Duodenal mucosa (tissue), 2 donors: ENCODE measurements at regions not wholly inside any gene's neighbourhood (a gene's known extent, or its start where the extent isn't known, plus 50 kb on each side); places are given as distances from the start of the nearest gene placed in this dataset.
A peak's percentile ranks its signal among the peaks of the same experiment; 100 is the strongest.

ENCODE experiments used
- H3K27ac ChIP-seq: one replicate; pipeline ENCODE4 v1.7.0; 2013; ENCODE audit warnings: low read depth, low read length
- H3K27me3 ChIP-seq, 2 donors: one replicate each; pipeline ENCODE4 v1.7.0; 2013; ENCODE audit warnings: low read length in 2 of 2, control low read depth in 1 of 2; ENCODE audit not compliant: insufficient read depth in 2 of 2, control insufficient read depth in 1 of 2
- H3K36me3 ChIP-seq, 2 donors: one replicate each; pipeline ENCODE4 v1.7.0; 2013; ENCODE audit warnings: low read length in 2 of 2, control low read depth in 1 of 2; ENCODE audit not compliant: insufficient read depth in 2 of 2, control insufficient read depth in 1 of 2
- H3K4me1 ChIP-seq, 2 donors: one replicate each; pipeline ENCODE4 v1.7.0; 2013; ENCODE audit warnings: low read length in 2 of 2, control low read depth in 1 of 2; ENCODE audit not compliant: insufficient read depth in 2 of 2, control insufficient read depth in 1 of 2
- H3K4me3 ChIP-seq, 2 donors: one replicate each; pipeline ENCODE4 v1.7.0; 2013; ENCODE audit warnings: low read length in 2 of 2, low read depth in 1 of 2
- H3K9ac ChIP-seq, 2 donors: one replicate each; pipeline ENCODE4 v1.7.0; 2013; ENCODE audit warnings: low read length in 2 of 2, low read depth in 1 of 2
- H3K9me3 ChIP-seq, 2 donors: one replicate each; pipeline ENCODE4 v1.7.0; 2013; ENCODE audit warnings: low read length in 2 of 2, control low read depth in 1 of 2; ENCODE audit not compliant: control insufficient read depth in 1 of 2

DNA sequence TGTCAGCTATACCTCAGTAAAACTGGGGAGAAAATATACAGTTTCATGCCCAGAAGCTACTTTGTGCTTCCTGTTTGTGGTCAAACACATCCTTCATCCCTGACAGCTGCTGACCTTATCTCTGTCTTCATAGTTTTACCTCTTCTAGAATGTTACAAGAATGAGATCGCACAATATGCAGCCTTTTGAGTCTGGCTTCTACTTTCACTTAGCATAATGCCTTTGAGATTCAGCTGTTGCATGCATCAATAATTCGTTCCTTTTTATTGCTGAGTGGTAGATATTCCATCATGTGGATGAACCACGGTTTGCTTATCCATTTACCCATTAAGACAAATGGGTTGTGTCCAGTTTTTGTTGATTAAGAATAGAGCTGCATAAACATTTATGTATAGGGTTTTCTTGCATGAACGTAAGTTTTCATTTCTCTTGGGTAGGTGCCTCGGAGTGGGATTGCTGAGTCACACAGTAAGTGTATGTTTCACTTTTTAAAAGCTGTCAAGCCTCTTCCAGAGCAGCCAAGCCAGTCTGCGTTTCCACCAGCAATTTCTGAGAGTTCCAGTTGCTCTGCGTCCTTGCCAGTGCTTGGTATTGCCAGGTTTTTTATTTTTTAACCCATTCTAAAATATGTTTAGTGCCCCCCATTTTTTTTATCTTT is 86.6 kb upstream of the PAX1 start:
- peaks cover 0 to 4% of the 10 kb centered on the region in 2 donors for H3K27me3 ChIP-seq
- H3K9me3 ChIP-seq, result no peaks in the 10 kb centered on the region
- H3K36me3 ChIP-seq, result no peaks in the 10 kb centered on the region
- peaks cover 0 to 4% of the 10 kb centered on the region in 2 donors for H3K4me1 ChIP-seq
- no peak overlapping the region for H3K9ac ChIP-seq
- H3K27ac ChIP-seq, result no peak overlapping the region
- no peak overlapping the region for H3K4me3 ChIP-seq

DNA sequence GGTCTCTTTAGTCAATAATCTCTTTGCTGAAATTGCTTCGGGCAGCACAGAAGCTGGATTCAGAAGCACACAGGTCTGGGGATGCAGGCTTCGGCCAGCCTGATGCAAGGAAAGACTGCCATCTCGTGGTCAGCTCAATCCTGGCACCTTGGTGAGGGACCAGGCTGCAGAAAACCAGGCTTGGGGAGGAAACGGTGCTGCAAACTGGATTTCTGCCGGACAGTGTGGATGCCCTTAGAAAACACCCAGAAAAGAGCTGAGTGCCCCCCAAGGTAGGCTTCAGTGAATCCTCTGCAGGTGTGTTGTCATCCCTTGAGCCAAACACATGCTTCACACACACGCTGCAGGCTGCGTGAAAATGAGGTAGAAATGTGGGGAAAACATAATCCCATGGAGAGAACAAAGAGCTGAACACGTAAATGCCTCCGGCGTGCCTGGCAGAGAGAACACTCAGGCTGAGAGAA is 89.8 kb upstream of the PAX1 start:
- H3K4me3 ChIP-seq, result no peak overlapping the region
- peaks cover 0 to 4% of the 10 kb centered on the region in 2 donors for H3K27me3 ChIP-seq
- peaks cover 0 to 4% of the 10 kb centered on the region in 2 donors for H3K4me1 ChIP-seq
- H3K9ac ChIP-seq, result no peak overlapping the region
- no peaks in the 10 kb centered on the region for H3K9me3 ChIP-seq
- H3K27ac ChIP-seq, result no peak overlapping the region
- H3K36me3 ChIP-seq, result no peaks in the 10 kb centered on the region

DNA sequence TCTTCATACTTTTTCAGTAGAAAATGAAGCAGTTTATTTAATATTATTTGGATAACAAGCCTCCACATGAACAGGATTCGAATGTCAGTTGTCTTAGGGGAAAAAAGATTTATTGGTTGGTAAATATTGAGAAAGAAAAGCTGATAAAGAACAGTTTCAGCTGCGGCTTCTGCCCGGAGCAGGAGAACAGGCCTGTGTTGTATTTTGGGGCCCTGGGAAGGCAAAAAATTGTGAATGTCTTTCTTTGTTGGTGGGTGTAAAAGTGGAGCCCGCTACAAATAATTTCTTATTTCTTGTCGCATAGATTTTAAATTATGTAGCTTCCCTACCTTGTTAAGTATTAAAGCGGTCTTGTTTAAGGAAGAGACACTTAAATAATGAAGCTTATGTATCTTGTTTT is 90.5 kb upstream of the PAX1 start:
- no peak overlapping the region for H3K9ac ChIP-seq

DNA sequence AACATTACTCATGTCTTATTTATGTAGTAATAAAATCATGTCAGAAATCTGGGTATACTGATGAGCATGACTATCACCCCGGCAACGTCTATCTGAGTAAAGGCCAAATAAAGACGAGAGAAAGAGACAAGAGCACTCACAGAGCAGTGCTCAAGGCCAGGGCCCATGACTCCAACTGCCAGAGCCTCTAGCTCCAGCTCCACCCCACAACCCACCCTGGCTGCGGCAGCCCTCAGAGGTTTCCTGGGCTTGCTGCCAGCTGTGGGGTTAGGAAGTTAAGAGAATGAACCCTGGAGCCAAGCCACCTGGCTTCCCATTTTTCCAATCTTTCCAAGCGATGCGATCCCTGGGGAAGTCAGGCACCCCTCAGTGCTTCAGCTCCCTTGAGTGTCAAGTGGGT is 92.0 kb upstream of the PAX1 start:
- no peaks in the 10 kb centered on the region for H3K36me3 ChIP-seq
- peaks cover 0 to 4% of the 10 kb centered on the region in 2 donors for H3K4me1 ChIP-seq
- no peak overlapping the region for H3K9ac ChIP-seq
- no peak overlapping the region for H3K4me3 ChIP-seq
- H3K9me3 ChIP-seq, result no peaks in the 10 kb centered on the region
- peaks cover 0 to 4% of the 10 kb centered on the region in 2 donors for H3K27me3 ChIP-seq
- no peak overlapping the region for H3K27ac ChIP-seq

More for the DNA sequence above, 90.5 kb upstream of the PAX1 start:
- H3K27me3 ChIP-seq, result peaks cover 0 to 4% of the 10 kb centered on the region in 2 donors
- no peaks in the 10 kb centered on the region for H3K9me3 ChIP-seq
- H3K36me3 ChIP-seq, result no peaks in the 10 kb centered on the region
- no peak overlapping the region for H3K4me3 ChIP-seq
- no peak overlapping the region for H3K27ac ChIP-seq
- peaks cover 0 to 4% of the 10 kb centered on the region in 2 donors for H3K4me1 ChIP-seq

DNA sequence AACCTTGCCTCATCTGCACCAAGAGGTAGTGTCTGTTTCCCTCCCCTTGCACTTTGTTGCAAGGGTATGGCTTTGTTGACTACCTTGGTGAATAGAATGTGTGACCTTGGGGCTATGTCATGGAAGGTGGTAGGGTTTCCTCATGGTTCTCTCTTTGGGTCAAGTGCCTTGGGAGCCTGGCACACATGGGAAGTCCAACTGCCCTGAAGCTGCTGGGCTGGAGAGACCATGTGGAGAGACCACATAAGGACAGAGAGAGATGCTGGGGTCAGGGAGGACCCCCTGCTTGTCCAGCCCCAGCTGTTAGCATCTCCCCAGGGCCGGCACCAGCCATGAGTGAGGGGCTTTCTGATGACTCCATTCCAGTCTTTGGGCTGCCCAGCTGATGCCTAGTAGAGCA is 95.5 kb upstream of the PAX1 start:
- H3K4me3 ChIP-seq, result no peak overlapping the region
- no peaks in the 10 kb centered on the region for H3K9me3 ChIP-seq

DNA sequence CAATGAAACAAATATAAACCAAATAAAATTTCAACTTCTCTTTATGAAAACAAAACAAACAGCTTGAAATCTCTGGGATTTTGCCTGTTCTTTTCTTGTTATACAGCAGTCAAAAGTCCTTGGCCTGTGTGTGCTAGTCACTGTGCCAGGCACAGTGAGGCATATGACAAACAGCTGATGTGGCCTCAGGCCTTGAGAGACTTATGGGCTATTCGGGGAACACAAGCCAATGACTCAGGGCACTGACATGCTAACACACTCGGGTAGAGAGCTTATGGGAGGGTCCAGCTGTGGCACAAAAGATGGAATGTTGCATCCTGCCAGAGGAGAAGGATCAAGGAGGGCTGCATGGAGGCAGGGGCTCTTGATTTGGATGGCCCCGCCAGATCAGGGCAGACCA is 95.4 kb upstream of the NKX2-2 start:
- Histone ChIP-seq H3K9ac (no peak overlapping the region), H3K4me3 (no peak overlapping the region), H3K27ac (no peak overlapping the region), H3K36me3 (no peaks in the 10 kb centered on the region), H3K27me3 (no peaks in the 10 kb centered on the region), H3K9me3 (no peaks in the 10 kb centered on the region), H3K4me1 (no peaks in the 10 kb centered on the region)

More for the DNA sequence above, 95.5 kb upstream of the PAX1 start:
- no peak overlapping the region for H3K27ac ChIP-seq
- H3K36me3 ChIP-seq, result no peaks in the 10 kb centered on the region
- no peaks in the 10 kb centered on the region for H3K4me1 ChIP-seq
- H3K9ac ChIP-seq, result no peak overlapping the region
- no peaks in the 10 kb centered on the region for H3K27me3 ChIP-seq

DNA sequence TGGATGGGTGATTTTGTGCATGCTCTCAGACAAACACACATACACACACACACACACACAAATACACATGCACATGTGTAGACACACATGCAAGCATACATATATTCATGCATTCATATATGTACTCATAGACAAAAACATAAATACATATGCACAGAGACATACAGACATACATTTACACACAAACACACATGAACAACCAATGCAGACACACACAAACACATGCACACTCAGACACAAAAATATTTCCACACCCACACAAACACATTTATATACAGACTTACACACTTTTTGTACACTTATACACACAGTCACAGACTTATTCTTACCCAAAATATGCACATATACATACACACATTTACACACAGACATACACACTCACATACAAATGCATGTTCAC is 94.9 kb upstream of the NKX2-2 start:
- no peak overlapping the region for H3K4me3 ChIP-seq
- no peaks in the 10 kb centered on the region for H3K4me1 ChIP-seq
- no peaks in the 10 kb centered on the region for H3K36me3 ChIP-seq
- H3K9ac ChIP-seq, result no peak overlapping the region
- H3K9me3 ChIP-seq, result no peaks in the 10 kb centered on the region
- H3K27ac ChIP-seq, result no peak overlapping the region
- H3K27me3 ChIP-seq, result no peaks in the 10 kb centered on the region

DNA sequence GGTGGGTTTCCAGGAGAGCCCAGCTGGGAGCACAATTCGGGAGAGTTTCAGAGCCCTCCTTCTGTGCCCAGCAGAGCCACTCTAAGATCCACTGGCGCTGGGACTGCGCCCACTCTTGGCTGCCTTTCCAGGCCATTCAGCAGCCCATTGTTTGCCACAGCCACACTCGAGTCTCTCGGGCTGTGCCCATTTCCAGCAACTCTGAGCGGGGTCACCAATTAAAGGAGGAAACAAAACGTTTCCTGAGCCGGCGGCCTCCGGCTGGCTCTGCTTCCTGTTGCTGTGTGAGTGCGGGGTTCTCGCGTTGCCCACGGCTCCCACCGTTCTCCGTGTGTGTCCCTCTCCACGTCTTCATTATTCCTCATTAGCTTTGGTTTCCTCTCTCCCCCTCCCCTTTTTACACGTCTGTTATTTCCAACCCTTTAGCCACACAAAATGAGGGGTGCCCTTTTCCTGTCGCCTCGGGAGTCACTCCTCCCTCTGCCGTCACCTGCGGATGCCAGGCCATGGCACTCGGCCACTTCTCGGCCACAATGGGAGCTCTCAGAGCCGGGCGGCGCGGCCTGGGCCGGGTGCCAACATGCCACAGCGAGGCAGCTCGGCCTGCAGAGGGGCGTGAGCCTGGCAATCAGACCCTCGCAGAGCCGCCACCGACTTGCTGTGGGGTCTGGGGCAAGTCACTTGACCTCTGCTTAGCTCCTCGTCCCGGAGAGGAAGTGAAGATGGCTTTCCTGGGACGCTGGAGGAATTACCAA is 94.3 kb upstream of the NKX2-2 start:
- Histone ChIP-seq H3K27ac (no peak overlapping the region), H3K9ac (no peak overlapping the region)

DNA sequence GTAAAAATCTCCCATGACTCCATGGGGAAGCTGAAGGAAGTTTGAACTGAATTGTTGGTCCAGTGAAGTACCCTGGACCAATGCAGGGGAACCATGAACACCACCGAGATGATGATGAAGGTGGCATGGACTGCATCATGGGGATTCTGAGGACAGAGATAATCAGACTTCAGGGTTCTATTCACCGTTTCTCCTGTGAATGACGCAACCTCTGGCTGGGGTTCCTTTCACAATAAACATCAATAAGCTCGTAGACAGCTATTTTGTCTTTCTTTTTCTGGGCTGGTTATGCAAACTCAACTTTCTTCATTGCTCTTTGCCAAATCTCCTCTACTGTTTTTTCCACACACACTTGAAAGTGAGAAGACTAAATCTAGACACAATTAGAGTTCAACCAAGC is 87.9 kb upstream of the NKX2-2 start:
- Histone ChIP-seq H3K36me3 (no peaks in the 10 kb centered on the region), H3K4me3 (no peak overlapping the region), H3K4me1 (no peaks in the 10 kb centered on the region), H3K9me3 (peaks cover 0 to 6% of the 10 kb centered on the region in 2 donors), H3K27ac (no peak overlapping the region), H3K27me3 (no peaks in the 10 kb centered on the region), H3K9ac (no peak overlapping the region)

More for the DNA sequence above, 94.3 kb upstream of the NKX2-2 start:
- Histone ChIP-seq H3K36me3 (no peaks in the 10 kb centered on the region), H3K27me3 (no peaks in the 10 kb centered on the region), H3K4me3 (peak overlapping the region in 1 of 2 donors; percentile 35), H3K9me3 (no peaks in the 10 kb centered on the region), H3K4me1 (no peaks in the 10 kb centered on the region)

DNA sequence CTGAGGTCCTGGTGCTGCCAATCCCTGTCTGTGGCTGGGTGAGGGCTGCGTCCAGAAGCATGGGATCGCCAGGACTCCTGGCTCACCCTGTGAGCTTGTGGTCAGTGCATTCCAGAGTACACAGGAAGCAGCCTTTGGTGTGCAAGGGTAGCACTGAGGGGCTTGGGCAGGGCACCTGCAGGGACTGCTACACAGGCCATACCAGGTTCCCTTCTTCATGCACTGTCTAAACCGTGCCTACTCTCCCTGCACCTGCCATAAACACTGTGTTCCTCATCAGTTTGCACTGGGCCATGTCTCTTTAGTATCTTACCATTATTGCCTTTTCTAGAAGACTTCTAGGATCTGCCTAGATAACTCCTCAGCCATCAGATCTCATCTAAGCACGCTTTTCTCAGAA is 72.8 kb upstream of the NKX2-2 start:
- no peaks in the 10 kb centered on the region for H3K9me3 ChIP-seq
- H3K4me3 ChIP-seq, result no peak overlapping the region
- no peaks in the 10 kb centered on the region for H3K36me3 ChIP-seq
- H3K27ac ChIP-seq, result no peak overlapping the region
- H3K9ac ChIP-seq, result no peak overlapping the region
- no peaks in the 10 kb centered on the region for H3K27me3 ChIP-seq
- H3K4me1 ChIP-seq, result no peaks in the 10 kb centered on the region
